Superior temporal gyrus (tissue), 1 donor: ENCODE measurements at regions not wholly inside any gene's neighbourhood (a gene's known extent, or its start where the extent isn't known, plus 50 kb on each side); places are given as distances from the start of the nearest gene placed in this dataset.
"Not testable (repeated sequence)": the region's sequence is repeated elsewhere in the genome, so short reads cannot be mapped to it uniquely, and the experiment has no call there.

ENCODE experiments used
- DNase-seq: peaks from one replicate; pipeline ENCODE4 v3.0.0-alpha.2; 2016; ENCODE audit errors: extremely low spot score

DNA sequence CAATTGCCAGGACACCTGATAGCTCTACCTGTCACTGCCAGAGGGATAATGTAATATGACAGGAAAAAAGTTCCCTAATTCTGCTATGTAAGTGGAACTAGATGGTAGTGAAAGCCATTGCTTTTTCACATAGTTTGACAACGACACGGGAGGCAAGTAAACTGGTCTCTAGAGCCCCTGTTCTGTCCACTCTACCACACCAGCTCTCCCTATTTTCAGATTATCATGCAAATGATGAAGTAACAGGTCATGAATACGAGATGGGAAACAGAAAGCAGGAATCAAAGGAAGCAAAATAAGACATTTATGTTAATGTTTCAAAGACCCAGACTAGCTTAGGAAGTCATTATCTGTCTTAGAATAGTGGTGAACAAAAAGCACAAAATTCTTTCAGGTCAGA, 56.2 kb downstream of the TAF11L14 start:
- no peak for DNase-seq

DNA sequence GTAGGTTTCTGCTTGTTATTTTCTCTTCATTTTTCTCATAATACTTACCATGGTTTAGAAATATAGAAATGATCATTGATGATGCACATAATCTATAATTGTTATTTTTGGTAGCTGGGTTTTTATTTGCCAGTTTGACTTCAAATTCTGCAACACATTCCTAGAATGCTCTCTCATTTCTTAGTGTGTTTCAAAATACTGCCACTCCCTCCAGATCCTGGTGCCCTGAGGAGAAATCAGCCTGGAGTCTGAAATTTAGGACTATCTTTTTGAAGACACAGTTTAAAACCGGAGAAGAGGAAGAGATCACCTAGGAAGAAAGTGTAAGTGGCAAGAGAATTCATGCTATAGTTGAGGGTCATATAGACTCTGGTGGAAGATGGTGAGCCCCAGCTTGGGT, 57.5 kb downstream of the TAF11L14 start:
- no peak for DNase-seq

DNA sequence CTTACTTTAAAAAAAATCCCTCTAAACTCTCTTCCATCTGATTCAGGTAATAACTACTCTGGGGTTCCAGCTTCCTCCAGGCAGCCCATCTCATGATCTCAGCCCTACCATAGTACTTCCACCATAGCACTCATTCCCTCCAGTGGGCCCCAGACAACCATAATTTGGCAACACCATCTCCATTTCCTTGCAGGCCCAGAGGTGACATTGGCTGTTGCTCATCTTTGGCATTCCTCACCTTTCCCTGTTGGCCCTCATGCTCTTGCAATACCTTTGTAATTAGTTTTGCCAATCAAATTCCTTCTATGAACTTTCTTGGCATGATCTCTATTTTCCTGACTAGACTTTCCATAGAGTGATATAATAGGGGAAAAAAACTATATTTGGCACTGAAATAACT, 60.1 kb downstream of the TAF11L14 start:
- DNase-seq, result no peak

DNA sequence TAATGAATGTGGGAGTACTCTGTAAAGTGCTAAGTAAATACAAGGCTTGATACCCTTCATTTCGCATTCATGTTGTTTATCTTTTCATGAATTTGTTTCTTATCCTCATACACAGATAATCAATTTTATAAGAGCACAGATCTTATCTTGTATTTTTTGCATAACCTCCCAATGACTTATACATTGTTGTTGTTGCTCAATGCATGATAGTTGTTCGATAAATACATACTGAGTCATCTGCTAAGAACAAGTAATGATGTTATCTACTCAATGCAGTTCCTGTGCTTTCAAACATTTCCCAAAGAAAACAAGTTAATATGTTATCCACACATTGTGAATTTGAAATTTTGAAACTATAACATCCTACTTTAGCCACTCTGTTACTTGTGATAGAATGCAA, 60.7 kb downstream of the TAF11L14 start:
- DNase-seq, result no peak

DNA sequence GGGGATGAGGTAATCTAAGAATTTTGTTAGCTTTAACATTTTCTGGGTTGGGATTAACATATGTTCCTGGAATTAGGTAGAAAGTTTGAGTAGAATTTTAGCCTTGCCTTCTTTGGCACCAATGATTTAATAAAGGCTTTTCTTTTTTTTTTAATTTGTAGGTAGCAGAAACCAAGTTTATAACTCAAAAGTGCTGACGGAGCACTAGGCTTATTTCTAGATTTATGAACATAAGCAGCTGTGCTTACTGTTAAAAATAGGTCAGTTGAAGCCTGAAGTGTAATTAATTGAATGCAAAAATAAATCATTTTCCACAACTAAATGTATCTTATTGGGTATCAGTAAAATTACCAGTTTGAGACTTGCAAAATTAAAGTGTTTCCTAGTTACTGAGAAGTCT, 62.4 kb downstream of the TAF11L14 start:
- DNase-seq, result no peak

DNA sequence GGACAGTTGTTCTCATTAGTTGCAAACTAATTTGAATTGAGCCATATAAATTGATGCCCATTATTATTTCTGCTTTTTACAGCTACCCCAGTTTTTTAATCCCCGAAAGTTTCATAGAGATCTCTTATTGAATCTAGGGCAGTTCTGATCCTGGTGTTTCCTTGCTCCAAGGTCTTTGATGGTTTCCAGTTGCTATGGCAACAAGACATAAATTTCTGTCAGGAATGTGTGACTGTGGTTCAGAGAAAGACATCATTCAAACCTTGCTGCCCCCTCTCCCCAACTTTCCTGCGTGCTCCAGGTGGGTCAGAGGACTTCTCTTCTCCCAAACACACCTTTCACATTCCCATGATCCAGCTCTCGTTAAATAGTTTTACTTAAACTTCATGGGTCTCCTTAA, 63.4 kb downstream of the TAF11L14 start:
- DNase-seq, result no peak

DNA sequence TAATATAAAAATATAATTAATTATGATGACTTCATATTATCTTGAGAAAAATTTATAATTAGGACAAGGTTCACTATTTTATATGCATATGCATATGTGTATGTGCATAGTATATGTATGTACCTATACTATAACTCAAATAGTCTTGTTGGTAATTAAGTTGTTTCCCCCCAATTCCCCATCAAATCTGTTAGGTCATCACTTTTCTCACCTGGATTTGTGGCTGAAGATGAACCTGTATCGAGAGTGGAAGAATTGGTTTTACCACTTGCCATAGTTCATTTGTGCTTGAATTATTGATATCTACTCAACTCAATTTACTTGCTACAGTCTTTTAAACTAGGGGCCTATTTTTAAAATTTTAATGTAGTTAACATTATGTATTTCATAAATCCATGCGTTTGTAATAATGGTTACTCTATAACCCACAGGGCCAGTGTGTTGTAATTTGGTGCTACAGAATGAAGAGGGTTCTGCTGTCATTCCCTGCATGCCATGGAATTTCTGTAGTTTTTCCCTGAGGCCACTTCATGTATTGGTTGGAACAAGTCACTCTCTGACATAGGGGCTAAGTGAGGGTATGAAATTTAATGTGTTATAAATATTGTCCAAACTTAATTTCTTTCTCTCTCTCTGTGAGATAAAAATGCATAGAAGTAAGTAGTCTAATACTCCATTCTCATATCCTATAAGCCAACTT, 74.9 kb downstream of the TAF11L14 start:
- no peak for DNase-seq

DNA sequence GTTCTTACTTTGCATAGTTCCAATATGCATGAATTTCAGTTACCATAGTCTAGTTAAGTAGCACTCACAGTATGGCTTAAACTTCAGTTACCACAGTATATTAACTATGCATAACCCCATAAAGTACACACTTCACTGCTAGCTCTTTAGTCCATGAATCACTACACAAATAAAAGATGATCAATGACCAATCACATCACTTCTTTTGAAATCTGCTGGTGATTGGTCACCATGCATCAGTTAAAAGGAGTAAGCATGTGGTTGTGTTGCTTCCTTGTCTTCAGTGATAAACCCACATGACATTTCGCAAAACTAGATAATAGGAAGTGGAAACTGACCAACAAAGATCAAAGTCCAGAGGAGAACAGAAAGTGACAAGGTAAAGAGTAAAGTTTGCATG, 79.0 kb downstream of the TAF11L14 start:
- no peak for DNase-seq

DNA sequence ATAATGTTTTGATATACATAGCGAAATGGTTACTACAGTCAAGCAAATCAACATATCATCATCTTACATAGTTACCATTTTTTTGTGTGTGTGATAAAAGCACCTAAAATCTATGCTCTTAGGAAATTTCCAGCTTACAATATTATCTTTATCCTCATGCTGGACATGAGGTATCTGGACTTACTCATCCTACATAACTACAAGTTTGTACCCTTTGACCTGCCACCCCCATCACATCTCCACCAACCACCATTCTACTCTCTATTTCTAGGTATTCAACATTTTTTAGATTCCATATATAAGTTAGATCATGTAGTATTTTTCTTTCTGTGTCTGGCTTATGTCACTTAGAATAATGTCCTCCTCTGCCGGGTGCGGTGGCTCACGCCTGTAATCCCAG, 79.9 kb downstream of the TAF11L14 start:
- no peak for DNase-seq

DNA sequence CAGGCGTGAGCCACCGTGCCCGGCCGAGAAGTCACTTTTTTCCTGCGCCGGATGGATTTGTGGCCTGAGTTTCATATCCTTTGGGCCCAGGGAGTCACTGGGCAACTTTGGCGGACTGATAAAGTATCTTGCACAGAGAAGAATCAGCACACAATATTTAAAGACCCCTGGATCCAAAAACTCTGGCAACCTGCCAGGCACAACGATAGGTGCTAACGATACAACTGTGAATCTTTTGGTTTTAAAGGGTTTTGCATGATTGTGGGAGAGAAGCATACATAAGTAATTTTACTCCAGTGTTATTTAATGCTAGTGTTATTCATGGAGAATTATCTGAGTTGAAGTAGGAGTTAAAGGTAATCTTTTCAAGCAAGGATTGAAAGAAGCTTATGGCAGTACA, 85.3 kb downstream of the TAF11L14 start:
- DNase-seq, result no peak

DNA sequence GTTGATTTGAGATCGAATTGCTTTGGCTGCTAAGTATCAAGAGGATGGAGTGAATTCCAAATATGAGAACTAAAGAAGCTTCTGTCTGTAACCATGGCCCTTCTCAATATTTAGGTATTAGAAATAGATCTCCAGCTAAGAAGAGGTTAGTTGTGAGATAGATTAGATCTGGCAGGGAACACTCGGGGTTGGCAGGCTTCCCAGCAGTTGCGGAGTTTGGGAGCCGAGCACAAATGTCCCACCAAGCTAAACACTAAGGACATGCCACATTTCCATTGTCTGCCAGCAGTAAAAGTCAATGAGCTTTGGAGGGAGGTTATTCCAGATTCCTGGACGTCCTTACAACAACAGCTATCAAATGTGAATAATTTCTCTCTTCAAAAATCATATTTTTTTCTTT, 85.8 kb downstream of the TAF11L14 start:
- DNase-seq, result no peak

DNA sequence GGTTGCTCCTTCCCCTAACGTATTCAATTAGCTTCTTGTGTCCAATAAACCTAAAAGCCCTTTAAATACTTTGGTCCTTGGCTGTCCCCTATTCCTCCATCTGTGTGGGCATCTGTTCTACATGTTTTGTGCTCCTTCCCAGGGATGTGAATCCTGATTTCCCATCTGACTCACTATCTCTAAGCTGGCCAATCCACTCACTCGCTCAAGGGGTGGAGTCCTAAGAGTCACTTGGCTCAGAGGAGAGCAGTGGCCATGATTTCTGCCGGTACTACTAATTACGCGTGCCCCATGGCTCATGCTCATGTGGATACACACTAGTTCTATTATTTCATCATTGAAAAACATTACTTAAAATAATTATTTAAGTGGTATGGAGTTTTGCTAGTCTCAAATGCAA, 89.6 kb downstream of the TAF11L14 start:
- no peak for DNase-seq

DNA sequence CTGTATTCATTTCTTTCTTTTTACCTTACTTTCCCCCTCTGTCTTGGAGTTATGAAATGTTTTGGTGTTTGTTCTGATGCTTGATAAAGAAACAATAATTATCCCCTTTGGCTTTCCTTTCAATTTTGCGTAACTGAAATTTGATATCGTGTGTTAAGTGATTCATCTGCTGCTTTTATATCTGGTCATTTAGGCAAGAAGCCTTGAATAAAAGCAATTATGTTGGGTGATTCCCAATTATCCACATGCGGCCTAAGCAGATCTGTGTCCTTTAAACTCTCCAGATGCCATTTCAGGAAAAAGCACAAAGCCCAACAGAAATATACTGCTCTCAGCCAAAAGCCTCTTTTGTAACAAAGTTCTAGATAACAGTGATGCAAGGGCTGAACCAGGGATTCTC, 92.8 kb downstream of the TAF11L14 start:
- no peak for DNase-seq

DNA sequence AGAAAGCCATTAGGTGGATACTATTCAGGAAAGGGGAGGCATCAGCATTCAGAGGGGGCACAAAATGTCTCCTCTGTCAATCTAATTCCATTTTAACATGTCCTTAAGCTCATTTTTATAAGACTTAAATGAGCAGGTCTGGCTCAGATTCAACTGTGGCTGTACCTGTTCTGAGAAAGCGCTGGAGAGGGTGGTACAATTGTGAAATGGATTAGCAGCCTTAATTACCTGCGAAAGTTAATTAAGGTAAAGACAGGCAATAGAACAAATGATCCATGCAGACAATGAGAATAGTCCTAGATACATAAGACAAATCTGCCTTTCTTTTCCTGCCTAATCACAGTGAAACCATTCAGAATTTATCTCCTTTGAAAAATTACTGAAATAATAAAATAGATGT, 96.2 kb downstream of the TAF11L14 start:
- DNase-seq, result no peak

DNA sequence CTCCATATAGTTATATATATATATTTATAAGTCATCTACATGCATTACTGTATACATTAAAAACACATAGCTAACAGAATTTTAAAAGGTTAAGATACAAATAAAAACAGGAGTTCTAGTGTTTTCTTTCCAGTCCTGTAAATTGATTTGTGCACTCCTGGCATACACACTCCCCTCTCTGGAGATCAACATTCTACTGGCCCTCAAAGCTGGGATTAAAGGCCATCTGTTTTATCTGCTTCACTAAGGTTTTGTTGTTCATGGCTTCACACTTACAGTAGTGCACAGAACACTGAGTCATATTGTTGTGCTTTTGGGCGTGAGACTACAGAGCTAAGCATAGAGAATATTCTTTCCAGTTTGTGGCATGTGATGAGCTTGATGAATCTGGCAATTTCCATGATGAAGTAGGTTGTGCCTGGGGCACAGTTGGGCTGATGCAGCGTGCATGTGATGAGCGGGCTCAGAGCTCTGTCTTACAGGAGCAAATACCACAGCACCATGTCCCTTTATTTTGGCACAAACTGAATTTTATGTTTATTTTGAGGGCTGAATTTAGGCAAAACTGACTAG, 98.2 kb downstream of the TAF11L14 start:
- DNase-seq, result peak; percentile 28

DNA sequence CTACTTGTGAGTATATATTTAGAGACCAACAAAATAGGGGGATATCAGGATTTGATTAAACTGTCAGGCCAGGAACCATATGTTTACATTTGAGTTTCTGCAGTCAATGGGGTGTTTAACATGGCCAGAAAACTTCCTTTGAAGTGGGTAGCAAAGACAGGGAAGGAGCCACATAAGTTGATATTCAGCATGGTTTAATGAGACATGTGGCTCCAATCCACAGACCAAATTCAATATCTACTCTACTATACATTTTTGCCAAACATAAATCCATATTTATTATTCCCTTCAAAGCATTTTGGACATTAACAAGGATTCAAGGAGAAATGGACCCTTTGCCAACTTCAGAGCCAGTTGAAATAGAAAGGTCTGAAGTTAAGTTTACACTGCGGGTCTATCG, 99.8 kb downstream of the TAF11L14 start:
- no peak for DNase-seq

DNA sequence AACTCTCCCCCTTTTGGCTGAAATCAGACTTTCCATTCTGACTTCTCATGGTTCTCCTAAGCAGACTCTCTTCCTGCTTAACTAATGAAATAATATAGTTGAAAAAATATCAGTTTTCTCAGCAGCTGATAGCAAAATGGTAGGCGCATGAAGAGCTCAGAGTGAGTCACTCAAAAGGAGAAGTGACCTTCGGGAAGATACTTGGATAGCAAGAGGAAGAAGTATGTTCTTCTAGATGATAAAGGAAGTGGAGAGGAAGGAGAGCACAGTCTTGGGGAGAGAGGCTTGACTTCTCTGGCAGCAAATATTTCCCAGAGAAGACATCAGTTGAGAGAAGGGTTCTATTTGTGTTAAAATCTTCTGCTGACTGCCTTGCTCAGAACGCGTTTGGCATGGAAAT, 101.5 kb downstream of the TAF11L14 start:
- DNase-seq, result no peak

DNA sequence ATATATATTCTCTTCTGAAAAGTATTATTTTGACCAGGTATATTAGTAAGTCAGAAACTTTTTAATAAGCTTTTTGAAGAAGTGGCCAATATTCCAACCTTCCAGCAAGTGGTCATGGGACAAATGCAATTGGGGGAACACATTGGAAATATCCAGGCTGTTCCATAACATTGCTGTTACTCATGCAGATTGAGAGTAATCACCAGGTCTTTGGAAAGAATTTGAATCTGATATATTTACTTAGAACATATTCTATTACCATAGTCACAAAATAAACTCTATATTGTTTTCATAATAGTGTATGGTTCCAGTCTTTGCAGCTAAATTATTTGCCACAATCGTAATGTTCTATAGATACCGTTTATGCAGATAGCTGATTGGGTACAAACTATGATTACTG, 102.8 kb downstream of the TAF11L14 start:
- no peak for DNase-seq

DNA sequence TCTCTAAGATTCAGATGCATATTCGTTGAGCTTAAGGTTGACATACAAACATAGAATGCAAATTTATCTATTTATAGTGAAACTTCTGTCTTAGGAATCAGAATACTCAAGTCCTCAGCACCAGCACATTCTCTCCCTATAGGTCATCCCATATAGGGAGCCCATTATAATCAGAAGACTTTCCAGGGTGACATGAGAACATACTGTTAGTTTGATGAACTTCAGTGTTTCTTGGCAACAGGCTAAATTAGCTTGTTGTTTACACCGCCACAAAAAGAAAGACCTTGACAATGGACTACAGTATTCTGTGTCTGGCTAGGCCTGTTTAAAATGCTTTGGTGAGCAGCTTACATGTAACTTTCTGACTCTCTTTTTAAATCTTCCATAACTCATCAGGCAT, 104.2 kb downstream of the TAF11L14 start:
- no peak for DNase-seq

DNA sequence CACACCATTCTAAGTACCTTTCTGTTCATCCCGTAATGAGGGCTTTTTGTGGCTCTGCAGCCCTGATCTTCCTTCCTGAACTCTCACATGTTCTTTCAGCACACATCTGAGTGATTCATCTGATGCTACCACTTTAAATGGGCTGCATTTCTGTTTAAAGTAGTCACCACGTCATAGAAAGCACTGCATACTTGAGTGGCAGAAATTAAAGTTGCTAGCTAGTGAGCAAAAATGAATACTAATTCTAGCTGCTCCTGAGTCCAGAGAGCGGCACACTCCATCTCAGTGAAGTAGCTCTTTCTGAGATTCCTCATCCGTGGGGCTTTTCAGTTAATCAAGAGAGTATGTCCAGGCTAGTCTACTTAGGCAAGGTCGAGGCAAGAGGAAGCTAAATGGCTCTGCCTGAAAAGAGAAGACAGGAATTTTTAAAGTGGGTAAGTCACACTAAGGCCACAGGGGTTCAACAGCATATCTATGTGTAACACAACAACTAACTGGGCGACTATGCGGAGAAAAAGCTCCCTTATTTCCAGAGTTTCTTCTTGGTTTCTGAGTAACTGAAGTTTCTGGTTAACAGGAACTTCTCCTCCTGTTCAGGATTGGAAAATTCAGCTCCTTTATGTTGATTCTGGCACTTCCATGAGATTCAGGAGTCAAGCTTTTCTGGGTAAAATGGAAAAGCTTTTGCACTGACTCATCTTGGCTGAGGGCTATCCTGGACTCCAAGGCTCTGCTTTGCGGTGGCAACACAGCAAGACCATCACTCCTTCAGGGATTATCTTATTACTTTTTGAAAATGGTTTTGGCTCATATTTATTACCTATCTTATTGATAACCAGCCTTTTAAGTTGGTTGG, 109.5 kb downstream of the TAF11L14 start:
- DNase-seq, result no peak

DNA sequence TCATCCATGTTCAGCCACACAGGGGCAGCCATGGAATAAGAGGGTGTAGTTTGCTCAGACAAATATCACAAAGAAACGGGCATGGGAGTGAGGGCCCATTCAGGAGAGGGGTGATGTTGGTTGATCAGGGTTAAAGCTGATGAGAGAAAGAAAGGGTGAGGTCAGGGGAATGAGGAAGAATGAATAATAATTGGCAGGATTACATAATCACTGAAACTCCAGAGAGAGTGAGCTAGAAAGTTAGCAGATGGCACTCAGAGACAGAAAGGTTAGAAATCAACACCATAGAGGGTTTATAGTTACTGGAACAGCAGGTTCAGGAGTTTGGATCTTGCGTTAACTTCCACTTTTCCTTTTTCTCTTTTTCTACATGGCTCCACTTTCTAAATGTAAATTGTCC, 113.9 kb downstream of the TAF11L14 start:
- DNase-seq, result no peak

DNA sequence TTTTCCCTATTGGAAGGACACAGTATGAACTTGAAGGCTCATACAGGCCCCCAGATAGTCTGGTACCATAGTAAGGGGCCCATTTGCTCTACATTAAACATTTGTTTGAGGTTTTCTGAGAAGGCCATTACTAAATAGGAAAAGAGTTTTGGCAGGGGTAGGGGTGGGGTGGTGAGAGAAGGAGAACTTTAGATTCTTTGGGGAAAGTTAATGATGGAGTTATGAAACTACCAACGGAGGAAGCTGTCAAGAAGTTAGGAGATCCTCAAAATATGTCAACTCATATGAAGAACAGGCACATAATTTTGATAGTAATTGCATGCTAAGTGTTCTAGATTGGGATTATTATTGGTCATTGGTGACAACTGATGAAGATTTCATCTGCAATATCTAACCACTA, 114.7 kb downstream of the TAF11L14 start:
- no peak for DNase-seq

DNA sequence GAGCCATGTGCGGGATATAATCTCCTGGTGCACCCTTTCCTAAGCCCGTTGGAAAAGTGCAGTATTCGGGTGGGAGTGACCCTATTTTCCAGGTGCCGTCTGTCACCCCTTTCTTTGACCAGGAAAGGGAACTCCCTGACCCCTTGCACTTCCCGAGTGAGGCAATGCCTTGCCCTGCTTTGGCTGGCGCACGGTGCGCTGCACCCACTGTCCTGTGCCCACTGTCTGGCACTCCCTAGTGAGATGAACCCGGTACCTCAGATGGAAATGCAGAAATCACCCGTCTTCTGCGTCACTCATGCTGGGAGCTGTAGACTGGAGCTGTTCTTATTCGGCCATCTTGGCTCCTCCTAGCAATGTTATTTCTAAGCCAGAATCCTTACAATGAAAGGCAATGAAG, 121.1 kb downstream of the TAF11L14 start:
- DNase-seq, result not testable (repeated sequence)
